Left ventricle myocardium inferior (tissue), 1 donor: ENCODE measurements at regions not wholly inside any gene's neighbourhood (a gene's known extent, or its start where the extent isn't known, plus 50 kb on each side); places are given as distances from the start of the nearest gene placed in this dataset.
"Not testable (repeated sequence)": the region's sequence is repeated elsewhere in the genome, so short reads cannot be mapped to it uniquely, and the experiment has no call there.

Experiments
- DNase-seq: peaks from one replicate; pipeline ENCODE4 v3.0.0-alpha.2; 2020
- H3K27ac ChIP-seq: fragments of 200-600 bp; replicated peaks from 2 replicates; pipeline ENCODE4 v1.8.0; 2021
- H3K27me3 ChIP-seq: fragments of 200-600 bp; 2 replicates; pipeline ENCODE4 v1.8.0; 2021; ENCODE audit warnings: low read depth
- H3K36me3 ChIP-seq: fragments of 200-600 bp; 2 replicates; pipeline ENCODE4 v1.8.0; 2021
- H3K4me1 ChIP-seq: fragments of 200-600 bp; 2 replicates; pipeline ENCODE4 v1.8.0; 2021
- H3K4me3 ChIP-seq: fragments of 200-600 bp; 2 replicates; pipeline ENCODE4 v1.8.0; 2021; ENCODE audit warnings: mild to moderate bottlenecking, moderate library complexity
- H3K9me3 ChIP-seq: fragments of 200-600 bp; replicated peaks from 2 replicates; pipeline ENCODE4 v1.8.0; 2021
- intact Hi-C: fragments of 100-400 bp; cut with micrococcal nuclease; formaldehyde crosslinking; loops from one replicate; pipeline ENCODE4 v1.11.0; 2022
- TF ChIP-seq, protein P1 (sequence below): fragments of 200-600 bp; IDR thresholded peaks from 2 replicates; pipeline ENCODE4 v1.8.0; 2021; ENCODE audit warnings: antibody characterized with exemption, mild to moderate bottlenecking, borderline replicate concordance
- donor health status: DM: no; HTN: yes; CAD: no; lungs with severe emphysema.

DNA sequence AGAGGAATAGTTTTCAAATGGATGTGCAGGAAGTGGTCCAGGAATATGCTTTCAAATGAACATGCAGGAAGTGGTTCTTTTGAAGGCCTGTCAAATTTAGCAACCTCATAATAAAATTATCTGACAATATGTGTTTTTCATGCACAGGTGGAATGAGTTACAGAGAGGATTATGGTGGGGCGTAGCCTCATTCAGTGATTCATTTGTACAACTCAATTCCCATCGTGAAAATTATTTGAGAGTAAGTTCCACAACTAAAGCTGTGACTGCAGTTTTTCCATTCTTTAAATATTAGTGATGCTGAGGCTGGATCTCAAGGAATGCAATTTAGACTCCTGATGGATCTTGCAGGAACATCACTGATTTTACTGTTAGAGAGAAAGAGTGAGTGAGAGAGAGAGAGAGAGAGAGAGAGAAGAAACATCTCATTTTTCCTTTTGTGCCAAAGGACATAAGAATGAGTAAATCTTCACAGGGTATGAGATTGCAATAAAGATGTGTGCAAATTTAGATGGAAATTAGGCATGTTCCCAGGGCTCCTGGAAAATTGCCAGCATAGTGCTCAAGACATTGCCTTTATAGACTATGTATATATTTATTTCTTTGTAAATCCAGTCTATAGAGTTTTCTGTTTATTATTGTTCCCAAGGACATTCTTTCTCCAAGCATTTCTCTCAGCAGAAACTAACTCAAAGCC, 394.9 kb upstream of the ZEB2 start:
- H3K9me3 ChIP-seq, result peaks cover 14% of the 10 kb centered on the region
- H3K36me3 ChIP-seq, result no peaks in the 10 kb centered on the region
- no peaks in the 10 kb centered on the region for H3K4me1 ChIP-seq
- H3K27ac ChIP-seq, result no peak overlapping the region
- no peak for DNase-seq
- no peaks in the 10 kb centered on the region for H3K27me3 ChIP-seq
- TF ChIP-seq, protein P1, sequence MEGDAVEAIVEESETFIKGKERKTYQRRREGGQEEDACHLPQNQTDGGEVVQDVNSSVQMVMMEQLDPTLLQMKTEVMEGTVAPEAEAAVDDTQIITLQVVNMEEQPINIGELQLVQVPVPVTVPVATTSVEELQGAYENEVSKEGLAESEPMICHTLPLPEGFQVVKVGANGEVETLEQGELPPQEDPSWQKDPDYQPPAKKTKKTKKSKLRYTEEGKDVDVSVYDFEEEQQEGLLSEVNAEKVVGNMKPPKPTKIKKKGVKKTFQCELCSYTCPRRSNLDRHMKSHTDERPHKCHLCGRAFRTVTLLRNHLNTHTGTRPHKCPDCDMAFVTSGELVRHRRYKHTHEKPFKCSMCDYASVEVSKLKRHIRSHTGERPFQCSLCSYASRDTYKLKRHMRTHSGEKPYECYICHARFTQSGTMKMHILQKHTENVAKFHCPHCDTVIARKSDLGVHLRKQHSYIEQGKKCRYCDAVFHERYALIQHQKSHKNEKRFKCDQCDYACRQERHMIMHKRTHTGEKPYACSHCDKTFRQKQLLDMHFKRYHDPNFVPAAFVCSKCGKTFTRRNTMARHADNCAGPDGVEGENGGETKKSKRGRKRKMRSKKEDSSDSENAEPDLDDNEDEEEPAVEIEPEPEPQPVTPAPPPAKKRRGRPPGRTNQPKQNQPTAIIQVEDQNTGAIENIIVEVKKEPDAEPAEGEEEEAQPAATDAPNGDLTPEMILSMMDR, result no peak
- no peak overlapping the region for H3K4me3 ChIP-seq
- intact Hi-C loops, result no loop called here

DNA sequence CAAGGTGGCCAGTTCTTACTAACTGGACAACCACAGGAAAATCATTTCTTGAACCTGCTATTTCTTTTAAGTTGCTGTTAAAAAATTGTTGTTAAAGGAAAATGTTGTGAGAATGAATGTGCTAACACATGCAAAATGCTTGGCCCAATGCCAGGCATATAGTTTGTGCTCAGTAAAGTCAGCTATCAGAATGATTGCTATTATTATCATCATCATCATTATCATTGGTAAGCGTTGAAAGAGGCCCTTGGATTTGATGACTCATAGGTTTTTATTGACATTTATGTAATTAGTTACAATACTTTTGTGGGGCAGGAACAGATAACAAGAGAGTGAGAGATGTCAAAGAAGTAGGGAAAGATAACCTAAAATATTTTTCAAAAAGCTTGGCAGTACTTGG, 394.2 kb upstream of the ZEB2 start:
- Histone ChIP-seq H3K27me3 (no peaks in the 10 kb centered on the region), H3K4me3 (no peak overlapping the region), H3K36me3 (no peaks in the 10 kb centered on the region), H3K9me3 (peaks cover 10% of the 10 kb centered on the region), H3K4me1 (no peaks in the 10 kb centered on the region), H3K27ac (no peak overlapping the region)
- DNase-seq, result no peak
- TF ChIP-seq, protein P1, result no peak
- intact Hi-C loops, result no loop called here

GRCh38 chr2:144912206-144912605, 392.3 kb upstream of the ZEB2 start:
- Histone ChIP-seq H3K27me3 (no peaks in the 10 kb centered on the region), H3K36me3 (no peaks in the 10 kb centered on the region), H3K4me1 (no peaks in the 10 kb centered on the region), H3K27ac (no peak overlapping the region), H3K9me3 (peaks cover 9% of the 10 kb centered on the region), H3K4me3 (no peak overlapping the region)
- no peak for DNase-seq
- TF ChIP-seq, protein P1, result no peak
- intact Hi-C loops, result no loop called here

DNA sequence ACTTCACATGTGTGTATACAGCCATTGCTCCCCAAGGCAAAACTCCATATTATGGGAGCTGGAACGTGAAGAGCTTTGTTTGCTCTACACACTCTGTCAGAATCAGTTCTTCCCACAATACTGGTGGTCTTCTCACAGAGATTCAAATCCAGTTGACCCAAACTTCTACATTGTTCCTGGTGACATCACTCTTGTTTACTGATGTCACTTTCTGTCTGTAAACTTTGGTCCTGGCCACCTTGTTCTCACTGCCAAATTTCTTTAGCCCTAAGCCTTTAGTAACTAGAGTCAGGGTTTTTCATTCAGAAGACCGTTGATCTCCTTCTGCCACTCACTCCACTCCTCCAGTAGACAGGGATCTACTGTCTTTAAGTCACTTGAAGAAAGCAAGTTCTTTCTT, 386.0 kb upstream of the ZEB2 start:
- Histone ChIP-seq H3K36me3 (no peaks in the 10 kb centered on the region), H3K27ac (no peak overlapping the region), H3K9me3 (peaks cover 8% of the 10 kb centered on the region), H3K27me3 (no peaks in the 10 kb centered on the region), H3K4me1 (no peaks in the 10 kb centered on the region), H3K4me3 (no peak overlapping the region)
- intact Hi-C loops, result no loop called here
- TF ChIP-seq, protein P1, result no peak
- no peak for DNase-seq

DNA sequence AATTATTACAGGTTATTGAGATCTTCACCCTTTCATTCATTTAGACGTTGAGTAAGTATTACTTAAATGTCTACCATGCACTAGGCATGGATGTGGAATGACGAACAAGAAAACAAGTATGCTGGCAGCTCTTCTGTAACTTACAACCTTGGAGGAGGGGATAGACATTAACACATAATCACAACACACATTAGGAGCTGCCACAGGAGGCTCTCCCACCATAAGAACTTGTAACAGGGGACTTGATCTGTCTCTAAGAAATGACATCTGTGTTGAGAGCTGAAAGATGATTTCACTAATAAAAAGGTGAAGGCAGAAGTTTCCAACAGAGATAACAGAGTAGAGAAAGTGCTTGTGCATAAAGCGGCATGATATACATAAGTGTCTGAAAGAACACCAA, 384.7 kb upstream of the ZEB2 start:
- intact Hi-C loops, result no loop called here

DNA sequence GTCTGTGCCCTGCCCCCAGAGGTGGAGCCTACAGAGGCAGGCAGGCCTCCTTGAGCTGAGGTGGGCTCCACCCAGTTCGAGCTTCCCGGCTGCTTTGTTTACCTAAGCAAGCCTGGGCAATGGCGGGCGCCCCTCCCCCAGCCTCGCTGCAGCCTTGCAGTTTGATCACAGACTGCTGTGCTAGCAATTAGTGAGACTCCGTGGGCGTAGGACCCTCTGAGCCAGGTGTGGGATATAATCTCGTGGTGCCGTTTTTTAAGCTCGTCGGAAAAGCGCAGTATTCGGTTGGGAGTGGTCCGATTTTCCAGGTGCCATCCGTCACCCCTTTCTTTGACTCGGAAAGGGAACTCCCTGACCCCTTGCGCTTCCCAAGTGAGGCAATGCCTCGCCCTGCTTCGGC, 383.1 kb upstream of the ZEB2 start:
- H3K9me3 ChIP-seq, H3K27me3 ChIP-seq, intact Hi-C loops, DNase-seq, H3K36me3 ChIP-seq, H3K27ac ChIP-seq, H3K4me1 ChIP-seq, H3K4me3 ChIP-seq: not testable (repeated sequence)

More for the DNA sequence above, 384.7 kb upstream of the ZEB2 start:
- H3K4me1 ChIP-seq, result no peaks in the 10 kb centered on the region
- H3K27ac ChIP-seq, result no peak overlapping the region
- no peak for DNase-seq
- no peaks in the 10 kb centered on the region for H3K36me3 ChIP-seq
- H3K4me3 ChIP-seq, result no peak overlapping the region
- TF ChIP-seq, protein P1, result no peak
- H3K27me3 ChIP-seq, result no peaks in the 10 kb centered on the region
- peaks cover 8% of the 10 kb centered on the region for H3K9me3 ChIP-seq

DNA sequence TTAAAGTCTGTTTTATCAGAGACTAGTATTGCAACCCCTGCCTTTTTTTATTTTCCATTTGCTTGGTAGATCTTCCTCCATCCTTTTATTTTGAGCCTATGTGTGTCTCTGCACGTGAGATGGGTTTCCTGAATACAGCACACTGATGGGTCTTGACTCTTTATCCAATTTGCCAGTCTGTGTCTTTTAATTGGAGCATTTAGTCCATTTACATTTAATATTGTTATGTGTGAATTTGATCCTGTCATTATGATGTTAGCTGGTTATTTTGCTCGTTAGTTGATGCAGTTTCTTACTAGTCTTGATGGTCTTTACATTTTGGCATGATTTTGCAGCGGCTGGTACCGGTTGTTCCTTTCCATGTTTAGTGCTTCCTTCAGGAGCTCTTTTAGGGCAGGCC, 381.5 kb upstream of the ZEB2 start:
- H3K9me3 ChIP-seq, intact Hi-C loops, H3K27ac ChIP-seq, DNase-seq, H3K4me3 ChIP-seq, H3K36me3 ChIP-seq, H3K4me1 ChIP-seq, H3K27me3 ChIP-seq: not testable (repeated sequence)
